Liver (tissue), 8 donors: ENCODE measurements at regions not wholly inside any gene's neighbourhood (a gene's known extent, or its start where the extent isn't known, plus 50 kb on each side); places are given as distances from the start of the nearest gene placed in this dataset.

Experiments used
- DNase-seq: peaks from one replicate; pipeline ENCODE4 v3.0.0-alpha.2; 2017; ENCODE audit warnings: low spot score
- H3K27ac ChIP-seq, 2 donors: one replicate each; pipeline ENCODE4 v1.7.0; 2013; ENCODE audit warnings: inconsistent platforms in 2 of 2, low read length in 2 of 2, control low read depth in 1 of 2, low read depth in 1 of 2, mild to moderate bottlenecking in 1 of 2
- H3K27me3 ChIP-seq, 4 donors: one replicate each; pipeline versions ENCODE4 v1.6.1 to v1.7.0; 2013; ENCODE audit warnings: low read length in 3 of 4, inconsistent platforms in 1 of 4, mild to moderate bottlenecking in 1 of 4, moderate library complexity in 1 of 4; ENCODE audit not compliant: control insufficient read depth in 4 of 4, insufficient read depth in 4 of 4
- H3K36me3 ChIP-seq, 4 donors: one replicate each; pipeline versions ENCODE4 v1.6.1 to v1.7.0; 2013; ENCODE audit warnings: low read length in 3 of 4, mild to moderate bottlenecking in 3 of 4, low read depth in 1 of 4, moderate library complexity in 1 of 4; ENCODE audit not compliant: control insufficient read depth in 4 of 4, insufficient read depth in 3 of 4
- H3K4me1 ChIP-seq, 4 donors: one replicate each; pipeline versions ENCODE4 v1.6.1 to v1.7.0; 2013; ENCODE audit warnings: low read length in 3 of 4, mild to moderate bottlenecking in 3 of 4, moderate library complexity in 1 of 4; ENCODE audit not compliant: control insufficient read depth in 4 of 4, insufficient read depth in 4 of 4
- H3K4me3 ChIP-seq, 3 donors: one replicate each; pipeline versions ENCODE4 v1.6.1 to v1.7.0; 2013; ENCODE audit warnings: low read length in 3 of 3, control low read depth in 1 of 3, low read depth in 1 of 3, mild to moderate bottlenecking in 1 of 3
- H3K9ac ChIP-seq, 2 donors: one replicate each; pipeline ENCODE4 v1.7.0; 2013; ENCODE audit warnings: low read length in 2 of 2, mild to moderate bottlenecking in 2 of 2, moderate library complexity in 2 of 2, control low read depth in 1 of 2, low read depth in 1 of 2
- H3K9me3 ChIP-seq, 4 donors: one replicate each; pipeline versions ENCODE4 v1.6.1 to v1.7.0; 2013; ENCODE audit warnings: low read length in 3 of 4; ENCODE audit not compliant: control insufficient read depth in 4 of 4
- CTCF ChIP-seq: fragments of 150-350 bp; IDR thresholded peaks from 2 replicates; pipeline ENCODE4 v1.5.1; 2017; ENCODE audit warnings: improper control_type of control experiment, low read depth, low read length; ENCODE audit not compliant: missing input control
- EGR1 ChIP-seq, 2 donors: IDR thresholded peaks; 2 replicates each; pipeline ENCODE4 v1.6.1; 2016 to 2018; ENCODE audit warnings: antibody characterized with exemption in 2 of 2, low read depth in 2 of 2
- FOXA2 ChIP-seq: IDR thresholded peaks from 2 replicates; pipeline ENCODE4 v1.6.1; 2016; ENCODE audit warnings: antibody characterized with exemption
- GABPA ChIP-seq, 2 donors: IDR thresholded peaks in 1 of 2; conservative IDR thresholded peaks in 1 of 2; 2 replicates each; pipeline ENCODE4 v1.6.1; 2016; ENCODE audit warnings: antibody characterized with exemption in 2 of 2, mild to moderate bottlenecking in 1 of 2, moderate library complexity in 1 of 2
- HNF4A ChIP-seq, 2 donors: conservative IDR thresholded peaks; 2 replicates each; pipeline ENCODE4 v1.6.1; 2016; ENCODE audit warnings: antibody characterized with exemption in 2 of 2, mild to moderate bottlenecking in 2 of 2
- HNF4G ChIP-seq: IDR thresholded peaks from 2 replicates; pipeline ENCODE4 v1.6.1; 2016; ENCODE audit warnings: antibody characterized with exemption
- JUND ChIP-seq, 2 donors: IDR thresholded peaks; 2 replicates each; pipeline ENCODE4 v1.6.1; 2016; ENCODE audit warnings: antibody characterized with exemption in 2 of 2
- NR2F2 ChIP-seq: IDR thresholded peaks from 2 replicates; pipeline ENCODE4 v1.6.1; 2016; ENCODE audit warnings: antibody characterized with exemption
- RAD21 ChIP-seq, 2 donors: IDR thresholded peaks; 2 replicates each; pipeline ENCODE4 v1.6.1; 2016; ENCODE audit warnings: antibody characterized with exemption in 2 of 2, mild to moderate bottlenecking in 2 of 2
- REST ChIP-seq: IDR thresholded peaks from 2 replicates; pipeline ENCODE4 v1.6.1; 2016; ENCODE audit warnings: antibody characterized with exemption, mild to moderate bottlenecking
- RXRA ChIP-seq, 2 donors: IDR thresholded peaks; 2 replicates each; pipeline ENCODE4 v1.6.1; 2017 to 2018; ENCODE audit warnings: antibody characterized with exemption in 2 of 2, mild to moderate bottlenecking in 1 of 2
- SP1 ChIP-seq: IDR thresholded peaks from 2 replicates; pipeline ENCODE4 v1.6.1; 2018; ENCODE audit warnings: antibody characterized with exemption, mild to moderate bottlenecking
- YY1 ChIP-seq: IDR thresholded peaks from 2 replicates; pipeline ENCODE4 v1.6.1; 2016; ENCODE audit warnings: antibody characterized with exemption, mild to moderate bottlenecking
- ZBTB33 ChIP-seq: IDR thresholded peaks from 2 replicates; pipeline ENCODE4 v1.6.1; 2016; ENCODE audit warnings: antibody characterized with exemption
- WGBS: extraction: QIAGEN DNeasy Blood & Tissue Kit; methylation state at CpG from one replicate; pipeline ENCODE4 v1.1.7; 2013; 5-methylcytosine and 5-hydroxymethylcytosine counted together
- TF ChIP-seq, protein P1 (sequence below): IDR thresholded peaks from 2 replicates; pipeline ENCODE4 v1.6.1; 2016; ENCODE audit warnings: antibody characterized with exemption
- donor health status: healthy.
- donor health status: healthy.
- donor health status: healthy.
- donor health status: healthy.
- donor health status: healthy.

DNA sequence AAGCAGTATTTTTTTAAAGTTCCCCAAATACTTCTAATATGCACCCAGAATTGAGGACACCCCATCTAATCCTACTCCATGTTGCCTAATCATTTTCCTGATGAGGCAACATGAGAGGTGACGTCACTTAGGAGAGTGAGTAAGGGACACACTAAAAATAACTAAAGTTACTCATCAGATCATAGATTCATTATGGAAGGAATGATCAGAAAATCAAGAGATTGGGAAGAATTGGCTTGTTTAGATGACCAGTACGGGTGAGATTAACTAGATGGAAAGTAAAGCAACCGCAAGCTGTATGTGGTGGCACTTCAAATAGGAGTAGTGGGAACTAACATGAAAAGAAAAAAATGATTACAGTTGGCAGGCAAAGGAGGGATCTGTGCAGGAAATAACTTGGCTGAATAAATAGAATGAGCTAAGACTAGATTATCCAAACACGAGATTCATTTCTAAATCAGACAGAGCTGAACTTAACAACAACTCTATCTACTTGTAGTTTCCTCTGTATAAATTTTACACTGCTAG, 61.4 kb upstream of the CXADR start:
- no peak overlapping the region for H3K9ac ChIP-seq
- 42% methylated on average over 4 of the region's 4 CpGs for WGBS
- peaks cover 0 to 10% (median 3%) of the 10 kb centered on the region in 4 donors for H3K4me1 ChIP-seq
- peak overlapping the region; percentile 62 to 69 for H3K27ac ChIP-seq
- TF ChIP-seq HNF4G (no peak), EGR1 (IDR thresholded peaks at IDR 0.05; ENCODE audit: low read depth in 2 of 2) (no peak), HNF4A (conservative IDR thresholded peaks at IDR 0.05) (no peak), YY1 (peak; percentile 25), RAD21 (IDR thresholded peaks at IDR 0.05) (no peak), JUND (IDR thresholded peaks at IDR 0.05) (peak; percentile 68 to 80), CTCF (no peak), RXRA (IDR thresholded peaks at IDR 0.05) (peak in 1 of 2 donors; percentile 29)
- TF ChIP-seq, protein P1, sequence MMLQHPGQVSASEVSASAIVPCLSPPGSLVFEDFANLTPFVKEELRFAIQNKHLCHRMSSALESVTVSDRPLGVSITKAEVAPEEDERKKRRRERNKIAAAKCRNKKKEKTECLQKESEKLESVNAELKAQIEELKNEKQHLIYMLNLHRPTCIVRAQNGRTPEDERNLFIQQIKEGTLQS: peak; percentile 93
- no peaks in the 10 kb centered on the region for H3K36me3 ChIP-seq
- no peak for DNase-seq
- no peaks in the 10 kb centered on the region for H3K9me3 ChIP-seq
- H3K27me3 ChIP-seq: no peaks in the 10 kb centered on the region
- no peak overlapping the region for H3K4me3 ChIP-seq

DNA sequence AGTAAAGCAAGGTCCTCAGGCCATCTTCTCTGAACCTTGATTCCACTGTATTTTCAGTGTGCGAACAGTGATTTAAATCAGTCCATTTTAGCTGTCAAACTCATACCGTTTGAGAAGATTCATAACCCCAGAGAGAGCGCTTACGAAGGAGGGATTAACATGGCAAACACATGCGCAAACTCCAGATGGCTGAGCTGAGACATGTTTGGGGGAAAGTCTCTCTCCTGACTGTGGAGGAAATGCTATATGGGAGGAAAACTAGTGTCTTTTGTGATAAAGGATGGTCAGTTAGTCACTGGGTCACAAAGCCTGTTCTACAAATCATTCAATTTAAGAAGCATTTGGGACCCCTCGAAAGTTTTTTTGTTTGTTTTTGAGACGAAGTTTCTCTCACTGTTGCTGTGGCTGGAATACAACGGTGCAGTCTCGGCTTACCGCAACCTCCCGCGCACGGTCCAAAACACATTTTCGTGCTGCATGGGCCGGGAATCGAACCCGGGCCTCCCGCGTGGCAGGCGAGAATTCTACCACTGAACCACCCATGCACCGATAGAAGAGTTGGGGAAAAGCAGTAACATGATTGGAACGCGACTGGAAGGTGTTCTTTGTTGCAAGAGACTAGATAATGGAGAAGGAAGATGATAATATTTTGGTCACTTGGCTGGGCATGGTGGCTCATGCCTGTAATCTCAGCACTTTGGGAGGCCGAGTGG, 58.4 kb upstream of the CXADR start:
- Histone ChIP-seq H3K36me3 (no peaks in the 10 kb centered on the region), H3K4me1 (peaks cover 0 to 5% (median 0%) of the 10 kb centered on the region in 4 donors), H3K27ac (peak overlapping the region in 1 of 2 donors; percentile 12), H3K4me3 (no peak overlapping the region), H3K9me3 (no peaks in the 10 kb centered on the region), H3K9ac (no peak overlapping the region), H3K27me3 (no peaks in the 10 kb centered on the region)
- peak; percentile 69 for DNase-seq
- WGBS: 36% methylated on average over 24 of the region's 24 CpGs
- TF ChIP-seq HNF4G (no peak), RAD21 (IDR thresholded peaks at IDR 0.05) (no peak)
- TF ChIP-seq, protein P1: peak; percentile 99

DNA sequence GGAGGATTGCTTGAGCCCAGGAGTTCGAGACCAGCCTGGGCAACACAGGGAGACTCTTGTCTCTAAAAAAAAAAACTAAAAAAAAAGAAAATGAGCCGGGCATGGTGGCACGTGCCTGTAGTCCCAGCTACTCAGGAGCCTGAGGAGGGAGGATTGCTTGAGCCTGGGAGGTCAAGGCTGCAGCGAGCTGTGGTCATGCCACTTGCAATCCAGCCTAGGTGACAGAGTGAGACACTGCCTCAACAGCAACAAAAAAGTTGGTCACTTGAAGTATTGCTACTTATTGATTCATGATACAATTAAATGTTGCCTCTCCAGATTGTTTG, 57.9 kb upstream of the CXADR start:
- TF ChIP-seq SP1 (no peak), HNF4G (no peak), FOXA2 (no peak), REST (no peak), YY1 (no peak), NR2F2 (no peak), ZBTB33 (no peak), CTCF (no peak), JUND (IDR thresholded peaks at IDR 0.05) (no peak), EGR1 (IDR thresholded peaks at IDR 0.05; ENCODE audit: low read depth in 2 of 2) (no peak), RAD21 (IDR thresholded peaks at IDR 0.05) (no peak), RXRA (IDR thresholded peaks at IDR 0.05) (no peak), GABPA (IDR thresholded peaks at IDR 0.05 in 1 of 2, conservative IDR thresholded peaks at IDR 0.05 in 1 of 2) (no peak)
- Histone ChIP-seq H3K36me3 (no peaks in the 10 kb centered on the region), H3K4me3 (no peak overlapping the region), H3K4me1 (peaks cover 0 to 5% (median 0%) of the 10 kb centered on the region in 4 donors), H3K27me3 (no peaks in the 10 kb centered on the region), H3K9ac (no peak overlapping the region), H3K9me3 (no peaks in the 10 kb centered on the region), H3K27ac (no peak overlapping the region)
- 76% methylated on average over 4 of the region's 4 CpGs for WGBS
- no peak for DNase-seq
